MCF 10A (cell line): ENCODE measurements at regions not wholly inside any gene's neighbourhood (a gene's known extent, or its start where the extent isn't known, plus 50 kb on each side); places are given as distances from the start of the nearest gene placed in this dataset.

Experiments
- BruUV-seq: library from RNA; stranded (reverse); fragments of 400-500 nt; replicated peaks from 2 replicates; lab custom pipeline; 2021; lab: Mats Ljungman, UMichigan
- CTCF ChIA-PET: fragments of 300-600 bp; sonication (Branson Sonifier 250); formaldehyde crosslinking; extraction: SDS; loops from one replicate; lab custom pipeline; 2021; ENCODE audit warnings: antibody characterized with exemption, inconsistent platforms; lab: Yijun Ruan, JAX
- POLR2A ChIA-PET: fragments of 300-600, 350-650 bp; sonication (Branson Sonifier 250); formaldehyde crosslinking; extraction: SDS; loops from one replicate; lab custom pipeline; 2020; ENCODE audit warnings: antibody characterized with exemption, inconsistent platforms; lab: Yijun Ruan, JAX
- DNase-seq: peaks from one replicate; pipeline ENCODE4 v3.0.0-alpha.2; 2018; ENCODE audit not compliant: unreplicated experiment
- H3K27ac Mint-ChIP-seq: one replicate; pipeline ENCODE4 v1.8.0; 2022; ENCODE audit warnings: mild to moderate bottlenecking, low read depth, mixed read lengths; ENCODE audit not compliant: unreplicated experiment
- H3K27me3 Mint-ChIP-seq: one replicate; pipeline ENCODE4 v1.8.0; 2022; ENCODE audit warnings: mixed read lengths; ENCODE audit not compliant: insufficient read depth, unreplicated experiment
- H3K36me3 Mint-ChIP-seq: one replicate; pipeline ENCODE4 v1.8.0; 2022; ENCODE audit warnings: mild to moderate bottlenecking, moderate library complexity, mixed read lengths; ENCODE audit not compliant: insufficient read depth, unreplicated experiment
- H3K4me1 Mint-ChIP-seq: one replicate; pipeline ENCODE4 v1.8.0; 2022; ENCODE audit warnings: mixed read lengths; ENCODE audit not compliant: insufficient read depth, unreplicated experiment
- H3K4me3 Mint-ChIP-seq: one replicate; pipeline ENCODE4 v1.8.0; 2022; ENCODE audit warnings: mild to moderate bottlenecking, moderate library complexity, mixed read lengths; ENCODE audit not compliant: unreplicated experiment
- H3K9me3 Mint-ChIP-seq: one replicate; pipeline ENCODE4 v1.8.0; 2022; ENCODE audit warnings: mixed read lengths; ENCODE audit not compliant: unreplicated experiment
- intact Hi-C: fragments of 100-400 bp; cut with micrococcal nuclease; formaldehyde crosslinking; loops from 2 replicates; pipeline ENCODE4 v1.14.1; 2022
- TF ChIP-seq, protein P1 (sequence below): fragments of 200-600 bp; IDR thresholded peaks from one replicate; pipeline ENCODE4 v1.8.0; 2022; ENCODE audit warnings: antibody characterized with exemption, mild to moderate bottlenecking; ENCODE audit not compliant: unreplicated experiment

DNA sequence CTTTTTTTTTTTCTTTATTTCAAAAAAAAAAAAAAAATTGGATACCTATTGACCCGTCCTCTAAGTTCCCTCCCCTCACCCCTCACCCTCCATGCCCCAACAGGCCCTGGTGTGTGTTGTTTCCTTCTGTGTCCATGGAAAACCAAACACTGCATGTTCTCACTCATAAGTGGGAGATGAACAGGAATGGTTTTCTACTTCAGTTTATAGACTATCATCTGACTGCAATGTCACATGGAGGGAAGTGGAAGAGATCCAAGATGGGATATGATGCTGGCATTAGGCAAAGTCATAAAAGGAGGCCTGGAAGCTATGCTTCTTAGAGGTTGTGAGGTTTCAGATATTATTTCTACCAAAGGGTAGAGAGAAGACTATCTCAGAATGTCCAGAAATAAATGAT, 237.5 kb downstream of the MAFB start:
- Mint-ChIP-seq H3K27ac (no peak overlapping the region), H3K36me3 (no peaks in the 10 kb centered on the region), H3K4me3 (no peak overlapping the region), H3K27me3 (no peaks in the 10 kb centered on the region), H3K4me1 (no peaks in the 10 kb centered on the region), H3K9me3 (no peaks in the 10 kb centered on the region)
- ChIA-PET CTCF (interaction anchor here (0.7 to 1.0 kb wide), 4 partner anchors 16 to 1182 kb away, joined by 4 to 7 read pairs (median 4); no protein-coding TSS in a partner anchor), POLR2A (interaction anchor here (0.6 to 1.8 kb wide), 3 partner anchors 12 to 237 kb away, joined by 3 to 4 read pairs (median 3); no protein-coding TSS in a partner anchor)
- intact Hi-C loops = no loop called here
- no peak for DNase-seq
- TF ChIP-seq, protein P1, sequence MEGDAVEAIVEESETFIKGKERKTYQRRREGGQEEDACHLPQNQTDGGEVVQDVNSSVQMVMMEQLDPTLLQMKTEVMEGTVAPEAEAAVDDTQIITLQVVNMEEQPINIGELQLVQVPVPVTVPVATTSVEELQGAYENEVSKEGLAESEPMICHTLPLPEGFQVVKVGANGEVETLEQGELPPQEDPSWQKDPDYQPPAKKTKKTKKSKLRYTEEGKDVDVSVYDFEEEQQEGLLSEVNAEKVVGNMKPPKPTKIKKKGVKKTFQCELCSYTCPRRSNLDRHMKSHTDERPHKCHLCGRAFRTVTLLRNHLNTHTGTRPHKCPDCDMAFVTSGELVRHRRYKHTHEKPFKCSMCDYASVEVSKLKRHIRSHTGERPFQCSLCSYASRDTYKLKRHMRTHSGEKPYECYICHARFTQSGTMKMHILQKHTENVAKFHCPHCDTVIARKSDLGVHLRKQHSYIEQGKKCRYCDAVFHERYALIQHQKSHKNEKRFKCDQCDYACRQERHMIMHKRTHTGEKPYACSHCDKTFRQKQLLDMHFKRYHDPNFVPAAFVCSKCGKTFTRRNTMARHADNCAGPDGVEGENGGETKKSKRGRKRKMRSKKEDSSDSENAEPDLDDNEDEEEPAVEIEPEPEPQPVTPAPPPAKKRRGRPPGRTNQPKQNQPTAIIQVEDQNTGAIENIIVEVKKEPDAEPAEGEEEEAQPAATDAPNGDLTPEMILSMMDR = no peak
- BruUV-seq = no TSS peak

DNA sequence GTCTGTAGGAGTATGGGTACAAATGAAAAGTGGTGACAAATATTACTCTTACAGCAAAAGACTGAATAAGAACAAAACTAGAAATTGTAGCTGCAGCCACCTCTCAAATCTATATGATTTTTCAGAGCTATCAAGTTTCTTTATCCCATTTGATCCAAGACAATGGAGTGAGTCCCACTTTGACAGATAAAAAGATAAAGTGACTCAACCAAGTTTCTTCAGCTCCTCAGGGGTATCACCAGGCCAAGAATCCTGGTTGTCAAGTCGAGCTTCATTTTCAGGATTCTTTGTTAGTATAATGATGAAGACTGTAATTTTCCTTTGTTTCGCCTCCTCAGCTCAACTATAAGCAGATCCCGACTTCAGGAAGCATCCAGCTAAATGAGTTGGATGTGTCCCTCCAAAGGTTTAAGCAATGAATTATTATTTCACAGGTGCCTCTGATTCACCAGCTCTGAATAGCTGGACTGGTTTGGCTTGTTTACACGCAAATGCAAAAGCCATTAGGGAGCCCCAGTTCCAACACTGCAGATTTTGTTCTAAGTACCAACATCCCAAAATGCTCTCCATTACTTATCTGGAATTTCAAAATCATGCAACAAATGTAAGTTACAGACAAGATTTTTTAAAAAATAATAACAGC, 238.9 kb downstream of the MAFB start:
- Mint-ChIP-seq H3K9me3 (no peaks in the 10 kb centered on the region), H3K4me1 (no peaks in the 10 kb centered on the region), H3K27ac (no peak overlapping the region), H3K27me3 (no peaks in the 10 kb centered on the region), H3K36me3 (no peaks in the 10 kb centered on the region), H3K4me3 (no peak overlapping the region)
- intact Hi-C loops = no loop called here
- BruUV-seq = no TSS peak
- TF ChIP-seq, protein P1 = no peak
- ChIA-PET POLR2A (interaction anchor here (0.7 to 1.8 kb wide), 3 partner anchors 8 to 238 kb away, joined by 3 to 4 read pairs (median 3); no protein-coding TSS in a partner anchor), CTCF (interaction anchor here (0.6 to 1.0 kb wide), 5 partner anchors 16 to 654 kb away, joined by 3 to 5 read pairs (median 4); no protein-coding TSS in a partner anchor)
- DNase-seq = no peak

DNA sequence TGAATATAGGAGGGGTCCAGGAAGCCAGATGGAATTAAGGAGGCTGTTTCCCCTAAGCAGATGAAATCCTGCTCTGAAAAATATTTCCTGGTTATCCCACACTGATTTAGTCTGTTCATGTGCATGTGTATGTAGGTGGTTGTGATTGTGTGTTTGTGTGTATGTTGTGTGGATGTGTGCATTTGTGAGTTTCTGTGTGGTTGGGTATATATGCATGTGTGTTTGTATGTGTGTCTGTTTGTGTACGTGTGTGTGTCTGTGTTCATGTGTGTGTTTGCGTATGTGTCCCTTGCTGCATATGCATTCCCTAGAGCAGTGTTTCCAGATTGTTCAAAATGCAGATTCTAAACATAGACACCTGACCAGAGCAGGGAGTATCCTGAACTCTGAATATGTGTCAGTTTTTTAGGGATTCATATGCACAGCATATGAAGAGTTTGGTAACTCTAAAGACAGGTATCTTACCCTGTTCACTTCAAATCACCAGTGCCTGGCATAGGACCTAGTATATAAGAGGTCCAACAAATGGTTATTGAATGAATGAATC, 239.8 kb downstream of the MAFB start:
- intact Hi-C loops = no loop called here
- H3K36me3 Mint-ChIP-seq = no peaks in the 10 kb centered on the region
- no peaks in the 10 kb centered on the region for H3K4me1 Mint-ChIP-seq
- TF ChIP-seq, protein P1 = no peak
- no peaks in the 10 kb centered on the region for H3K27me3 Mint-ChIP-seq
- POLR2A ChIA-PET = no interaction called here
- no TSS peak for BruUV-seq
- no peaks in the 10 kb centered on the region for H3K9me3 Mint-ChIP-seq
- no peak overlapping the region for H3K27ac Mint-ChIP-seq
- H3K4me3 Mint-ChIP-seq = no peak overlapping the region
- CTCF ChIA-PET = no interaction called here
- DNase-seq = no peak

DNA sequence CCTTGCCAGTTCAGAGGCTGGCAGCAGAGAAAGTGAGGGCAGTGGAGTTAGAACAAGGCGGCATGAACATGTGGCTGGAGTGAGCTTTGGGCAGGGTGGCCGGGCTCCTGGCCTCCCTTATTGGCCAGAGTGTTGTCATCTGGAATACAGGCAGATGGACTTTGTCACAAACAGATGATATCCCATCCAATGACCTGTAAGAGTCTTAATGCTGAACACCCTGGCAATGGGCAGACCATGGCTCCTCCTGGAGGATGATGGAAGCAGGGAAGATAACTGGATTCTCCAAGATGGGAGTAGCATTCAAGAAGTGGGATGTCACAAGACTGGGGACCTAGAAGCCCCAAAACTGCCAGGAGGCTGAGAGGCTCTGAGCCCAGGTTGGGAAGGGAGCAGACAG, 242.1 kb downstream of the MAFB start:
- BruUV-seq = no TSS peak
- no peak overlapping the region for H3K27ac Mint-ChIP-seq
- TF ChIP-seq, protein P1 = no peak
- no peaks in the 10 kb centered on the region for H3K9me3 Mint-ChIP-seq
- DNase-seq = no peak
- CTCF ChIA-PET = interaction anchor here (0.6 kb wide), 1 partner anchor 66 kb away, joined by 3 read pairs; no protein-coding TSS in a partner anchor
- intact Hi-C loops = no loop called here
- H3K27me3 Mint-ChIP-seq = no peaks in the 10 kb centered on the region
- POLR2A ChIA-PET = no interaction called here
- H3K4me1 Mint-ChIP-seq = peaks cover 7% of the 10 kb centered on the region
- no peak overlapping the region for H3K4me3 Mint-ChIP-seq
- peaks cover 4% of the 10 kb centered on the region for H3K36me3 Mint-ChIP-seq
